Fibroblast of lung (primary cell): ENCODE measurements at regions not wholly inside any gene's neighbourhood (a gene's known extent, or its start where the extent isn't known, plus 50 kb on each side); places are given as distances from the start of the nearest gene placed in this dataset.

Source experiments
- EZH2 ChIP-seq: IDR thresholded peaks from 2 replicates; pipeline ENCODE4 v1.5.1; 2012; ENCODE audit warnings: low read length, control low read depth, mild to moderate bottlenecking; ENCODE audit errors: missing control alignments
- TF ChIP-seq, protein P1 (sequence below), 2 donors: IDR thresholded peaks in 1 of 2; conservative IDR thresholded peaks in 1 of 2; 1 replicate in 1 of 2; 2 replicates in 1 of 2; pipeline ENCODE4 v1.5.1; 2011 to 2012; ENCODE audit warnings: low read length in 2 of 2, control low read depth in 1 of 2, inconsistent platforms in 1 of 2, low read depth in 1 of 2, mild to moderate bottlenecking in 1 of 2

DNA sequence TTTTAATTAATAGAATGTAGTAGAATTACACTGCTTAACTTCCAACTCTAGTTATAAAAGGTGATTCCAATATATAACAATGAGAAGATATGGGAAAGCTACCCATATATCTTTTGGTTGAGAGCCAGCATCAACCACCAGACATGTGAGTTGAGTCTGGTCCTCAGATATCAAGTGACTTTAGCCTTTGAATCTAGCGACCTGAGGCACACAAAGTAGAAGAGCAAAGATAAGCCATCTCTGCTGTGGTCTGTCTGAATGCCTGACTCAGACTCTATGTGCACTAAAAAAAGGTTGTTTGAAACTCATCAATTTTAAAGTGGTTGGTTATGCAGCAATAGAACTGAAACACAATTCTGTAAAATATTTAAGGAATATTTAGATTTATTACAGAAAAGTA is 492.5 kb upstream of the SOX9 start:
- TF ChIP-seq, protein P1, sequence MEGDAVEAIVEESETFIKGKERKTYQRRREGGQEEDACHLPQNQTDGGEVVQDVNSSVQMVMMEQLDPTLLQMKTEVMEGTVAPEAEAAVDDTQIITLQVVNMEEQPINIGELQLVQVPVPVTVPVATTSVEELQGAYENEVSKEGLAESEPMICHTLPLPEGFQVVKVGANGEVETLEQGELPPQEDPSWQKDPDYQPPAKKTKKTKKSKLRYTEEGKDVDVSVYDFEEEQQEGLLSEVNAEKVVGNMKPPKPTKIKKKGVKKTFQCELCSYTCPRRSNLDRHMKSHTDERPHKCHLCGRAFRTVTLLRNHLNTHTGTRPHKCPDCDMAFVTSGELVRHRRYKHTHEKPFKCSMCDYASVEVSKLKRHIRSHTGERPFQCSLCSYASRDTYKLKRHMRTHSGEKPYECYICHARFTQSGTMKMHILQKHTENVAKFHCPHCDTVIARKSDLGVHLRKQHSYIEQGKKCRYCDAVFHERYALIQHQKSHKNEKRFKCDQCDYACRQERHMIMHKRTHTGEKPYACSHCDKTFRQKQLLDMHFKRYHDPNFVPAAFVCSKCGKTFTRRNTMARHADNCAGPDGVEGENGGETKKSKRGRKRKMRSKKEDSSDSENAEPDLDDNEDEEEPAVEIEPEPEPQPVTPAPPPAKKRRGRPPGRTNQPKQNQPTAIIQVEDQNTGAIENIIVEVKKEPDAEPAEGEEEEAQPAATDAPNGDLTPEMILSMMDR (conservative IDR thresholded peaks at IDR 0.05 in 1 of 2, IDR thresholded peaks at IDR 0.05 in 1 of 2; ENCODE audit: low read depth in 1 of 2, low read length in 2 of 2) = no peak
- no peak for TF ChIP-seq EZH2
